B cell (primary cell): ENCODE measurements at regions not wholly inside any gene's neighbourhood (a gene's known extent, or its start where the extent isn't known, plus 50 kb on each side); places are given as distances from the start of the nearest gene placed in this dataset.

Experiments used
- EZH2 ChIP-seq: IDR thresholded peaks from 2 replicates; pipeline ENCODE4 v1.6.1; 2012; ENCODE audit warnings: borderline replicate concordance, low read depth, mild to moderate bottlenecking, moderate library complexity, low read length; ENCODE audit not compliant: insufficient read depth, poor library complexity, severe bottlenecking
- TF ChIP-seq, protein P1 (sequence below): fragments of 200-600 bp; IDR thresholded peaks from one replicate; pipeline ENCODE4 v1.8.0; 2022; ENCODE audit warnings: antibody characterized with exemption, mild to moderate bottlenecking

DNA sequence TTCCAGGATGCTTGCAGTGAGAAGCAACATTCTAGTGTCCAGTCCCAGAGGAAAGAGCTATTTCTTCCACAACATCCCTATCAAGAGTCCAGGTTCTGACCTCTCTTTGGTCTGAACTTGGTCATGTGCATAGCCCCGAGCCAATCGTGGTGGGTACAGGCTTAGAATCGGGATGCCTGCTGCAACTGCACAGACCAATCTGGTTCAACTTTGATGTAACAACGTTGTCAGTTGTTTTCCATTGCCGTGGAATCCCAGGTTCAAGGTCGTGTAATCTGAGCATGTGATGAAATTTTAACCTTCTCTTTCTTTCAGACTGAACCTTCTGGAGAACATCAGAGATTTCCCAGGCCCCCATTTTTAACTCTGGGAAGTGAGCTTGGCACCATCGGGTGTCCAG lies 130.5 kb downstream of the ANKRD60 start:
- TF ChIP-seq, protein P1, sequence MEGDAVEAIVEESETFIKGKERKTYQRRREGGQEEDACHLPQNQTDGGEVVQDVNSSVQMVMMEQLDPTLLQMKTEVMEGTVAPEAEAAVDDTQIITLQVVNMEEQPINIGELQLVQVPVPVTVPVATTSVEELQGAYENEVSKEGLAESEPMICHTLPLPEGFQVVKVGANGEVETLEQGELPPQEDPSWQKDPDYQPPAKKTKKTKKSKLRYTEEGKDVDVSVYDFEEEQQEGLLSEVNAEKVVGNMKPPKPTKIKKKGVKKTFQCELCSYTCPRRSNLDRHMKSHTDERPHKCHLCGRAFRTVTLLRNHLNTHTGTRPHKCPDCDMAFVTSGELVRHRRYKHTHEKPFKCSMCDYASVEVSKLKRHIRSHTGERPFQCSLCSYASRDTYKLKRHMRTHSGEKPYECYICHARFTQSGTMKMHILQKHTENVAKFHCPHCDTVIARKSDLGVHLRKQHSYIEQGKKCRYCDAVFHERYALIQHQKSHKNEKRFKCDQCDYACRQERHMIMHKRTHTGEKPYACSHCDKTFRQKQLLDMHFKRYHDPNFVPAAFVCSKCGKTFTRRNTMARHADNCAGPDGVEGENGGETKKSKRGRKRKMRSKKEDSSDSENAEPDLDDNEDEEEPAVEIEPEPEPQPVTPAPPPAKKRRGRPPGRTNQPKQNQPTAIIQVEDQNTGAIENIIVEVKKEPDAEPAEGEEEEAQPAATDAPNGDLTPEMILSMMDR: no peak
- TF ChIP-seq EZH2: no peak
